AG04449 (cell line): ENCODE measurements at regions not wholly inside any gene's neighbourhood (a gene's known extent, or its start where the extent isn't known, plus 50 kb on each side); places are given as distances from the start of the nearest gene placed in this dataset.

Experiments
- CTCF ChIA-PET: fragments of 350-600 bp; formaldehyde crosslinking; extraction: SDS; loops from one replicate; lab custom pipeline; 2021; ENCODE audit warnings: antibody characterized with exemption; lab: Yijun Ruan, JAX
- POLR2A ChIA-PET: fragments of 400-600, 350-600 bp; formaldehyde crosslinking; extraction: SDS; loops from one replicate; lab custom pipeline; 2020; ENCODE audit warnings: antibody characterized with exemption, inconsistent platforms; lab: Yijun Ruan, JAX
- DNase-seq: peaks from one replicate; pipeline ENCODE4 v3.0.0-alpha.2; 2010; ENCODE audit warnings: low read depth, low spot score
- H3K4me3 ChIP-seq: 2 replicates; pipeline ENCODE4 v1.5.1; 2011; ENCODE audit warnings: low read depth, mild to moderate bottlenecking, control low read depth, low read length
- TF ChIP-seq, protein P1 (sequence below): IDR thresholded peaks from one replicate; pipeline ENCODE4 v1.5.1; 2011; ENCODE audit warnings: mild to moderate bottlenecking, moderate library complexity, low read length, control low read depth, inconsistent platforms; ENCODE audit not compliant: insufficient read depth; ENCODE audit errors: missing control alignments

DNA sequence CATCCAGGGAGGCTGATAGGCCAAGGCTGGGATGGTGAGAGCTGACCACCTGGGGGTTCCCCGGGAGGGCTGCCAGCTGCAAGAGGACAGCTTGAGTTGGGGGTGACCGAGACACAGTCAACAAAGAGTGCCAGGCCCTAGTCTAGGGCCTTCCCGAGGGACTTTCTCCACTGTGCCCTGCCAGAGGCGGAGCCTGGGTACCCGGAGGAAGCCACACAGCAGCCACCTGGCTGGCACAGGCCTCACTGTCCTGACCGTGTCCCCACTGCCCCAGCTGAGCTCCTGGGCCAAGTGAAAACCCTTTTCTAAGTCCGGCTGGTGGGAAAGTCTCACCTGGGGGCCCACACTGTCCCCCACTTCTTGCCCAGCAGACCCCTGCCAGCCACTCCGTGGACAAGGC, 71.9 kb upstream of the GSE1 start:
- H3K4me3 ChIP-seq, result no peak overlapping the region
- no peak for DNase-seq
- POLR2A ChIA-PET, result no interaction called here
- TF ChIP-seq, protein P1, sequence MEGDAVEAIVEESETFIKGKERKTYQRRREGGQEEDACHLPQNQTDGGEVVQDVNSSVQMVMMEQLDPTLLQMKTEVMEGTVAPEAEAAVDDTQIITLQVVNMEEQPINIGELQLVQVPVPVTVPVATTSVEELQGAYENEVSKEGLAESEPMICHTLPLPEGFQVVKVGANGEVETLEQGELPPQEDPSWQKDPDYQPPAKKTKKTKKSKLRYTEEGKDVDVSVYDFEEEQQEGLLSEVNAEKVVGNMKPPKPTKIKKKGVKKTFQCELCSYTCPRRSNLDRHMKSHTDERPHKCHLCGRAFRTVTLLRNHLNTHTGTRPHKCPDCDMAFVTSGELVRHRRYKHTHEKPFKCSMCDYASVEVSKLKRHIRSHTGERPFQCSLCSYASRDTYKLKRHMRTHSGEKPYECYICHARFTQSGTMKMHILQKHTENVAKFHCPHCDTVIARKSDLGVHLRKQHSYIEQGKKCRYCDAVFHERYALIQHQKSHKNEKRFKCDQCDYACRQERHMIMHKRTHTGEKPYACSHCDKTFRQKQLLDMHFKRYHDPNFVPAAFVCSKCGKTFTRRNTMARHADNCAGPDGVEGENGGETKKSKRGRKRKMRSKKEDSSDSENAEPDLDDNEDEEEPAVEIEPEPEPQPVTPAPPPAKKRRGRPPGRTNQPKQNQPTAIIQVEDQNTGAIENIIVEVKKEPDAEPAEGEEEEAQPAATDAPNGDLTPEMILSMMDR, result no peak
- CTCF ChIA-PET, result interaction anchor here (0.8 kb wide), 1 partner anchor 12 kb away, joined by 5 read pairs; no protein-coding TSS in a partner anchor

GRCh38 chr16:85541619-85541979, 71.5 kb upstream of the GSE1 start:
- no peak for DNase-seq
- TF ChIP-seq, protein P1, result no peak
- POLR2A ChIA-PET, result no interaction called here
- CTCF ChIA-PET, result interaction anchor here (2.2 to 4.5 kb wide), 3 partner anchors 9 to 12 kb away, joined by 7 to 28 read pairs (median 13); no protein-coding TSS in a partner anchor
- no peak overlapping the region for H3K4me3 ChIP-seq

DNA sequence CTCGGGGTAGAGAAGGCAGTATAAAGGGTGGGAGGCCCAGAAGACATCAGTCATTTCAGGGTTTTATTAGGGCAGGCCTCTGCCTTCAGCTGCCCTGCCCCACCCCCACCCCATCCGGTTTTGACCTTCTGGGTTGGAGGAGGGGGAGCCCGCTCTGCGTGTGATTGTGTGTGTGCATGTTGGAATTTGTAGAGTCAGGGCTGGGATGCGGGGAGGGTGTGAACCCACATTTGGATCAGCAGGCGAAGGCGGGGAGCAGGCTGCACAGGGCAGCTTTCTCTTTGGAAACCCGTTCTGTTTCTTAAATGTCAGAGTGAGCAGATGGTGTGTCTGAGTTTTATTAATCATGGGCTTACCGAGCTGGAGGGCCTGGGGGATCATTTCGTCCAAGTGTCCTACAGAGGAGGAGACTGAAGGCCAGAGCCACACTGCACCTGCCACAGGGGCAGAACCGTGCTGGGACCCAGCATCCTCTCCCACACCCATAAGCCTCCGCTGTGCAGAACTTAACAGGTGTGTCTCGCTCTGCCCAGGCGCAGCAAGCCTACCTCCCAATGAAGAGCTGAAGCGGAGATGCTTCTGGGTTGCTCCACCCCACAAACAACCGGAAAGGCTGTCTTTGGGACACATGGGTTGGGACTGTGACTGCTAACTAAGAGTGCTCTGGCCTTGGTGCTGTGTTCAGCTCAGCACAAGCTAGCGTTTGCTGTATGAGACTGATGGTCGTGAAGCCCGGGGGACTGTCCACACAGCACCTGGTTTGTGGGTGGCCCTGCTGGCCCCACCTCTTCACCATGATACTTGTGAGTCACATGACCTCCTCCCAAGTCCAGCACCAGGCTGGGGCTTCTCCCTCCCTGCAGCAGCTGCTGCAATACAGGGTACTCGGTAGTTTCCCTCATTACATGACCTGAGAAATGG, 70.9 kb upstream of the GSE1 start:
- CTCF ChIA-PET, result interaction anchor here (2.2 to 4.5 kb wide), 3 partner anchors 8 to 13 kb away, joined by 7 to 28 read pairs (median 13); no protein-coding TSS in a partner anchor
- no peak overlapping the region for H3K4me3 ChIP-seq
- no peak for DNase-seq

GRCh38 chr16:85543536-85543935, 69.6 kb upstream of the GSE1 start:
- H3K4me3 ChIP-seq, result no peak overlapping the region
- TF ChIP-seq, protein P1, result no peak
- CTCF ChIA-PET, result interaction anchor here (0.6 to 4.5 kb wide), 5 partner anchors 7 to 66 kb away, joined by 3 to 28 read pairs (median 7); no protein-coding TSS in a partner anchor
- POLR2A ChIA-PET, result no interaction called here
- DNase-seq, result no peak

More for the DNA sequence above, 70.9 kb upstream of the GSE1 start:
- TF ChIP-seq, protein P1, result no peak
- POLR2A ChIA-PET, result no interaction called here

DNA sequence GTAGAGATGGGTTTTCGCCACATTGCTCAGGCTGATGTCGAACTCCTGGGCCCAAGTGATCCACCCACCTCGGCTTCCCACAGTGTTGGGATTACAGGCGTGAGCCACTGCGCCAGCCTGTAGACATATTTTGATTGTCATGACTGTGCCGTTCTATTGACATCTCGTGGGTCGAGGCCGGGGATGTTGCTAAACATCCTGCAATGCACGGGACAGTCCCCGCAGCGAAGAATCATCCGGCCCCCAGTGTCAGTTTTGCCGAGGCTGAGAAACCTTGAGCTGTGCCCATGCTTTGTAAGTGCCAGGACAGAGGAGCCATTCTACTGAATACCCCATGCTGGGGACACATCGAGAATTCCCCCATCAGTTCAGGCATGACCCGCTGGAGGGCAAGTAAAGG, 69.1 kb upstream of the GSE1 start:
- H3K4me3 ChIP-seq, result no peak overlapping the region
- ChIA-PET POLR2A (no interaction called here), CTCF (interaction anchor here (1.6 to 4.5 kb wide), 4 partner anchors 10 to 429 kb away, joined by 4 to 28 read pairs (median 8); no protein-coding TSS in a partner anchor)
- no peak for DNase-seq
- TF ChIP-seq, protein P1, result no peak

- TF ChIP-seq, protein P1, result no peak
- H3K4me3 ChIP-seq, result no peak overlapping the region
- POLR2A ChIA-PET, result no interaction called here
- CTCF ChIA-PET, result interaction anchor here (1.2 to 4.5 kb wide), 4 partner anchors 15 to 430 kb away, joined by 3 to 28 read pairs (median 4); no protein-coding TSS in a partner anchor
- no peak for DNase-seq
Measured at GRCh38 chr16:85544668-85545067, 68.5 kb upstream of the GSE1 start.
